Transverse colon (tissue), 4 donors: ENCODE measurements at regions not wholly inside any gene's neighbourhood (a gene's known extent, or its start where the extent isn't known, plus 50 kb on each side); places are given as distances from the start of the nearest gene placed in this dataset.

Experiments
- DNase-seq: peaks from one replicate; pipeline ENCODE4 v3.0.0-alpha.2; 2019
- H3K27ac ChIP-seq, 4 donors: fragments of 200-600 bp; sonication (generic); 2 replicates each; pipeline ENCODE4 v1.5.1; 2016 to 2018; ENCODE audit warnings: inconsistent platforms in 4 of 4
- H3K27me3 ChIP-seq: fragments of 200-600 bp; sonication (generic); 2 replicates; pipeline ENCODE4 v1.5.1; 2017; ENCODE audit warnings: inconsistent platforms
- H3K36me3 ChIP-seq, 4 donors: fragments of 200-600 bp; sonication (generic); 2 replicates each; pipeline ENCODE4 v1.5.1; 2017 to 2019; ENCODE audit warnings: inconsistent platforms in 4 of 4
- H3K4me1 ChIP-seq, 4 donors: fragments of 200-600 bp; sonication (generic); 2 replicates each; pipeline ENCODE4 v1.5.1; 2017 to 2020; ENCODE audit warnings: inconsistent platforms in 4 of 4
- H3K4me3 ChIP-seq, 4 donors: fragments of 200-600 bp; sonication (generic); 1 replicate in 1 of 4; 2 replicates in 3 of 4; pipeline versions ENCODE4 v1.5.1 to v1.6.1; 2017 to 2019; ENCODE audit warnings: inconsistent platforms in 4 of 4
- H3K9me3 ChIP-seq, 2 donors: fragments of 200-600 bp; sonication (generic); 2 replicates each; pipeline ENCODE4 v1.5.1; 2017 to 2019; ENCODE audit warnings: inconsistent platforms in 2 of 2
- CTCF ChIP-seq, 5 experiments: fragments of 200-600 bp in 3 of 5; fragments of 450-650 bp in 2 of 5; sonication (generic) in 3 of 5; IDR thresholded peaks; 1 replicate in 2 of 5; 2 replicates in 3 of 5; pipeline ENCODE4 v1.5.1; 2016 to 2017; ENCODE audit warnings: antibody characterized with exemption in 5 of 5, inconsistent platforms in 3 of 5, mild to moderate bottlenecking in 2 of 5, moderate library complexity in 1 of 5
- EP300 ChIP-seq: sonication (generic); formaldehyde crosslinking; IDR thresholded peaks from one replicate; pipeline ENCODE4 v1.6.1; 2017; ENCODE audit warnings: antibody characterized with exemption, low read depth
- POLR2A ChIP-seq: fragments of 450-650 bp; IDR thresholded peaks from one replicate; pipeline ENCODE4 v1.6.1; 2016; ENCODE audit warnings: antibody characterized with exemption, mild to moderate bottlenecking, moderate library complexity
- POLR2AphosphoS5 ChIP-seq, 3 donors: sonication (generic); formaldehyde crosslinking; IDR thresholded peaks; one replicate each; pipeline ENCODE4 v1.6.1; 2016; ENCODE audit warnings: antibody characterized with exemption in 3 of 3
- WGBS, 2 donors: methylation state at CpG; one replicate each; pipeline ENCODE4 v1.1.5; 2018; ENCODE audit warnings: low coverage in 1 of 2; 5-methylcytosine and 5-hydroxymethylcytosine counted together
- in situ Hi-C, 4 donors: fragments of 200-750 bp; cut with MboI; loops; one replicate each; pipeline versions ENCODE4 v1.15.0 to v1.15.1; 2017; ENCODE audit warnings: low sequenced_read_pairs in 3 of 4, low pct_ligation_motif_present in 1 of 4, low pct_unique_long_range_greater_than_20kb in 1 of 4
- intact Hi-C: fragments of 100-400 bp; cut with DNase I; formaldehyde crosslinking; loops from one replicate; pipeline ENCODE4 v1.15.1; 2023; ENCODE audit warnings: low total_unique reads

- no peaks in the 10 kb centered on the region for H3K4me1 ChIP-seq
- no peak for TF ChIP-seq CTCF (IDR thresholded peaks at IDR 0.05)
- TF ChIP-seq POLR2A: no peak
- TF ChIP-seq EP300: no peak
- TF ChIP-seq POLR2AphosphoS5 (IDR thresholded peaks at IDR 0.05): no peak
- DNase-seq: no peak
- H3K9me3 ChIP-seq: no peaks in the 10 kb centered on the region
- 58 to 70% methylated on average over 2 to 3 of the region's 3 CpGs for WGBS, 2 donors
- no peak overlapping the region for H3K27ac ChIP-seq
- no peaks in the 10 kb centered on the region for H3K27me3 ChIP-seq
- intact Hi-C loops: no loop called here
- H3K4me3 ChIP-seq: no peak overlapping the region
- in situ Hi-C loops: no loop called here
- H3K36me3 ChIP-seq: no peaks in the 10 kb centered on the region
These were observed 657.3 kb downstream of the TYW1 start for GRCh38 chr7:67653856-67654454.

- no peak for DNase-seq
- H3K4me1 ChIP-seq: no peaks in the 10 kb centered on the region
- TF ChIP-seq EP300 (no peak), POLR2A (no peak), POLR2AphosphoS5 (IDR thresholded peaks at IDR 0.05) (no peak), CTCF (IDR thresholded peaks at IDR 0.05) (no peak)
- no peaks in the 10 kb centered on the region for H3K27me3 ChIP-seq
- in situ Hi-C loops: no loop called here
- no peak overlapping the region for H3K4me3 ChIP-seq
- H3K36me3 ChIP-seq: no peaks in the 10 kb centered on the region
- H3K27ac ChIP-seq: no peak overlapping the region
- H3K9me3 ChIP-seq: no peaks in the 10 kb centered on the region
- WGBS, 2 donors: 80% methylated on average over 1 of the region's 1 CpG
- intact Hi-C loops: no loop called here
These were observed 658.0 kb downstream of the TYW1 start for GRCh38 chr7:67654642-67655041.

- no peak for TF ChIP-seq POLR2AphosphoS5 (IDR thresholded peaks at IDR 0.05)
- no peak for TF ChIP-seq EP300
- TF ChIP-seq POLR2A: no peak
- TF ChIP-seq CTCF (IDR thresholded peaks at IDR 0.05): no peak
- H3K36me3 ChIP-seq: no peaks in the 10 kb centered on the region
- intact Hi-C loops: no loop called here
- H3K27me3 ChIP-seq: no peaks in the 10 kb centered on the region
- H3K4me3 ChIP-seq: no peak overlapping the region
- H3K4me1 ChIP-seq: no peaks in the 10 kb centered on the region
- no peak overlapping the region for H3K27ac ChIP-seq
- no peak for DNase-seq
- in situ Hi-C loops: no loop called here
- H3K9me3 ChIP-seq: no peaks in the 10 kb centered on the region
These were observed 658.5 kb downstream of the TYW1 start for GRCh38 chr7:67655168-67655567.

GRCh38 chr7:67659091-67659490, 662.5 kb downstream of the TYW1 start:
- Histone ChIP-seq H3K27ac (no peak overlapping the region), H3K4me3 (no peak overlapping the region), H3K27me3 (no peaks in the 10 kb centered on the region), H3K9me3 (no peaks in the 10 kb centered on the region), H3K36me3 (no peaks in the 10 kb centered on the region), H3K4me1 (no peaks in the 10 kb centered on the region)
- no peak for TF ChIP-seq POLR2A
- no peak for TF ChIP-seq POLR2AphosphoS5 (IDR thresholded peaks at IDR 0.05)
- no peak for TF ChIP-seq EP300
- no peak for TF ChIP-seq CTCF (IDR thresholded peaks at IDR 0.05)
- DNase-seq: no peak
- intact Hi-C loops: no loop called here
- in situ Hi-C loops: no loop called here
